GM21576 (cell line): ENCODE measurements at regions not wholly inside any gene's neighbourhood (a gene's known extent, or its start where the extent isn't known, plus 50 kb on each side); places are given as distances from the start of the nearest gene placed in this dataset.
"Not testable (repeated sequence)": the region's sequence is repeated elsewhere in the genome, so short reads cannot be mapped to it uniquely, and the experiment has no call there.

Experiments
- ATAC-seq: cut with Tn5 transposase; IDR thresholded peaks from one replicate; pipeline ENCODE4 v1.9.1; 2021; ENCODE audit warnings: mild to moderate bottlenecking, moderate library complexity; ENCODE audit not compliant: unreplicated experiment

DNA sequence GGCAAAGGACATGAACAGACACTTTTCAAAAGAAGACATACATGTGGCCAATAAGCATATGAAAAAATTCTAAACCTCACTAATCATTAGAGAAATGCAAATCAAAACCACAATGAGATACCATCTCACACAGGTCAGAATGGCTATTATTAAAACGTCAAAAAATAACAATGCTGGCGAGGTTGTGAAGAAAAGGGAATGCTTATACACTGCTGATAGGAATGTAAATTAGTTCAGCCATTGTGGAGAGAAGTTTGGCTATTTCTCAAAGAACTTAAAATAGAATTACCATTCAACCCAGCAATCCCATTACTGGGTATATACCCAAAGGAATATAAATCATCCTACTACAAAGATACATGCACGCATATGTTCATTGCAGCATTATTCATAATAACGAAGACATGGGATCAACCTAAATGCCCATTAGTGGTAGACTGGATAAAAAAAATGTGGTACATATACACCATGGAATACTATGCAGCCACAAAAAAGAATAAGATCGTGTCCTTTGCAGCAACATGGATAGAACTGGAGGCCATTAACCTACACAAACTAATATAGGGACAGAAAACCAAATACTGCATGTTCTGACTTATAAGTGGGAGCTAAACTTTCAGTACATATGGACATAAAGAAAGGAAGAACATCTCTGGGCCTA, 101.7 kb downstream of the KLF5 start:
- ATAC-seq, result not testable (repeated sequence)

DNA sequence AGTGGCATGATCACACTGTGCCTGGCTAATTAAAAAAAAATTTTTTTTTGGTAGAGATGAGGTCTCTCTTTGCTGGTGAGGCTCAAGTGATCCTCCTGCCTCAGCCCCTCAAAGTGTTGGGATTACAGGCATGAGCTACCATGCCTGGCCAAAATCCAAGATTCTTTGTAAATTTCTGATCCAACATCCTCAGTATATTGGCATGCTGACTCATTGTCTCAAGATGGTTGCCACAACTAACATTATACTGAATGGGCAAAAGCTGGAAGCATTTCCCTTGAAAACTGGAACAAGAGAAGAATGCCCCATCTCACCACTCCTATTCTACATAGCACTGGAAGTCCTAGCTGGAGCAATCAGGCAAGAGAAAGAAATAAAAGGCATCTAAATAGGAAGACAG, 100.0 kb downstream of the KLF5 start:
- no peak for ATAC-seq

DNA sequence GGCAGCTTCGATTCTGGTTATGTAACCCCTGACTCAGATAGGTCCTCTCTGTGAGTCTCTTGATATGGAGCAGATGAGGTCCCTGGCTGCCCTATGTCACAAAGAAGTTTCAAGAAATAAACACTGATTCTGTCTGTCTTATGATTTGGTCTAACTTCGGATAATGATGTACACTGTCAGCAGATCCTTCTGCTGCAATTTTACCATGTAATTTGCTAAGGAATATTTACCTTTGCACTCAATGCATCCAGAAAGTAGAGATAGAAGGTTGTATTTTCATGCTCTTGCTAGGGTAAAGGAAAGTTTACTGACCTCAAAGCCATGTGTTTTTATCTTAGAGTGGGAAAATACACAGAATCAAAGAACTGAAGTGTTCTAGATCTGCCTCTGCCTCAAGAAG, 98.2 kb downstream of the KLF5 start:
- no peak for ATAC-seq

DNA sequence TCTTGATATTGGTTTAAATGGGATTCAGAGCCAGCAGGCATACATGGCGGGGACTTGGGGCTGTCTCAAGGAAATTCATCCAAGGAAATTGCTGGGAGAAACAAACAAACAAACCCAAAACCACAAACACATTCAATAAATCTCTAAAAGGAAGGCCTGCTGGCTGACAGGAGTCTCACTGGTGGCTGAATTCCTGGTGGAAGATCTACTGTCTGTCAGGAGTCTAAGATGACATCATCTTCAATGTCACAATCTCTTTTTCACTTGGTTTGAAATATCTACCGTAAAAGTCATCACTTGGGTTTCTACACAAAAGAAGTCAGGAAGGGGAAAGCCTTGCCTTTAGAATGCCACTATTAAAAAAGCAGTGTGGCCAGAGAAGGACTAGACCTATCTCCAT, 87.9 kb downstream of the KLF5 start:
- ATAC-seq, result no peak

DNA sequence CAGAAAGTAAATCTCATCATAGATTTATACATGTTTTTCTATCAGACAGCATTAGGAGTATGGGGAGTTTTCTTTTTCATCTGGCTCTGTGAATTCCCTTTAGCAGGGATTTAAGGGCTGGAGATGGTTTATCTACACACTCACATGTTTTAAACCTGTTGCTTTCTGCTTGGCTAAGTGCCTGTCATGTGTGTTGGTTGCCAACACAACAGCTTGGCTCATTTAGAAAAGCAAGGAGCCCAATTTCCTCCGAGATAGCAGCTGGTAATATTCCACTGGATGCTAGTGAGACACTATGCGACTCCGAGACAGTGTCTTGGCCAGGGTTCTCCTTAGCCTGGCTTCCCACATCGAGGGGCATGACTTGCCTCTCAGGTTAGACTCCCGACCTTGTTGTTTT, 83.3 kb downstream of the KLF5 start:
- ATAC-seq, result no peak

DNA sequence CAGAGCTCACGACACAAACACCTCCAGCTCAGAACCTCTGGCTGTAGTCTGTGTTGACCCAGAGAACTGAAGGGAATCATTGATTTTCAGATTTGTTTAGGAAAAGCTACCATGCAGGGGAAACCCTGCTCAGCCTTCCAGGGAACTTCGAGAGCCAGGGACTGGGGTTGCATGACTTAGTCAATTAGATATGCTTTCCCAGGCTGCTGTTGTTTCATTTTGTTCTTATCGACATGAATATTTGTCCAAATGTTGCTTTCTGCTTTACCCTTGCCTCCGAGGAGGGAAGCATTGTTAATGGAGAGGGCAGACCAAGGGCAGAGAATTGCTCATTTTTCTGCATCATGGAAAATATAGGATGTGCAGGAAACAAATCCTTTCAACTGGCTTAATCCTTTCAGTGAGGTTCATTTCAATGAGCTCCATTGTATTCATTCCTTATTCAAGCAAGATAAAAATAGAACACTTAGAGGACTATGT, 82.5 kb downstream of the KLF5 start:
- ATAC-seq, result no peak

DNA sequence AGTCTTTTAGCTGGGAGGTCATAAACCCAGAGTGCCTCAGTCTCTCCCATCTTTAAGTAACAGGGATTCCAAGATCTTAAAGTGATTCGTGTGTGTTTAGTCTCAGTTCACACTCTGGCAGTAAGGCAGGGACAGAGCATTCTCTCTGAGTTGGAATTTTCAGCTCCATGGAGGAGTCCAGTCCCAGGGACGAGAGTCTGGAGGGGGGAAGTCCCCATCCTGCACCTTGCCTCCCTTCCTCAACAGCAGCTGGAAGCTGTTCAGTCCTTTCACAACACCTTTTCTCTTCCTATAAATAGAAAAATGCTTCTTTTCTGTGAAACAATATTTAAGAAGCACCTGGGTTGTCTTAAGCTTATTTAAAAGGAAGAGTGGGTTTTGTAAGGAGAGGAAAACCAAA, 82.0 kb downstream of the KLF5 start:
- no peak for ATAC-seq

DNA sequence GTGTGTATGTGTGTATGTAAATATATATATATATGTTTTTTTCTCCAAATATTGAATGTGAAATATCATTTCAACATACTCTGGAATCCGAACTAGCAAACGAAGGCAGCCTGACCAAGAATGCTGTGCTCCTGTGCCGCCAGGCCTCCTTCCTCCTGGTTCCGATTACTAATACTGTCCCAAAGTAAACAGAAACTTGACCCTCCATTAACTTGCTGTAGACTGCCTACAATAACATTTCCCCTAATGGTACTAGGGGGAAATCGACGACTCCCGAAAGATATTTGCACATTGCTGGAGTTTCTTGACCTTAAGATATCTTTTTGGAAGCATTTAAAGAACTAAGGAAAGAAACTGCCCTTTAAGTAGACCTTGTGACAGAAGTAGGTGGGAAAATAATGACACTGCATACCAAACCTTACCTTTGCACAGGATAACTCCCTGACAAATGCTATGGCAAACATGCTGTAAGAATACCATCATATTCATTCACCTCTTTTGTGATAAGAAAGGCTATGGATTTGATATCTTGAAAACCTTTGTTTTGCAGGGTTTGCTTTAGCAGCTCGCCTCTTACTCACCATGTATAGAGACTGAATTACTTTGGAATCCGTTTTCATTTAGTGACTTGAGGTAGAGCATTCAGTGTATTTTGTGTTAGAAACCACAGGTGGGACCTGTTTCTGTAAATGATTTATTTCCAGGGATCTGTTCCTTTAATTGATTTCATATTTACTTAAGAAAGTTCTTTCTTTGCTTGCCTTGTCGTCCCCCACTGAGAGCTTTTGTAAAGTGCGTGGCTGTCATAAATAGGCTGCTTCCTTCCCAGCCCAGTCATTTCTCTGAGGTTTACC, 80.1 kb downstream of the KLF5 start:
- no peak for ATAC-seq

DNA sequence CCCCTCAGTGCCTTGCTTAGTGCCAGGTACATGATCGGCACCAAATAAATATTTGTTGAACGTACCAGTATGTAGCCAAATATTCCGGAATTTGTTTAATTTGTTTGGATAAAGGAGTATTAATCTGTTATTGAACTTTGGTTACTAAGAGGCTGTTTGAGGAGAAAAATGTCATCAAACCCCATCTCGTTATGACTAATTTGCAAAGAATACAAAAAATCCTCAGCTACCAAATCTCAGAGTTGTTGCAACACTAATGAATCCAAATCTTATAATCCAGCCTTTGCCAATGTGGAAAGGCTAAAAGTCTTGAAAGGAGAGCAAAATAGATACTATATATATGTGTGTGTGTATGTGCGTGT, 79.5 kb downstream of the KLF5 start:
- ATAC-seq, result no peak

DNA sequence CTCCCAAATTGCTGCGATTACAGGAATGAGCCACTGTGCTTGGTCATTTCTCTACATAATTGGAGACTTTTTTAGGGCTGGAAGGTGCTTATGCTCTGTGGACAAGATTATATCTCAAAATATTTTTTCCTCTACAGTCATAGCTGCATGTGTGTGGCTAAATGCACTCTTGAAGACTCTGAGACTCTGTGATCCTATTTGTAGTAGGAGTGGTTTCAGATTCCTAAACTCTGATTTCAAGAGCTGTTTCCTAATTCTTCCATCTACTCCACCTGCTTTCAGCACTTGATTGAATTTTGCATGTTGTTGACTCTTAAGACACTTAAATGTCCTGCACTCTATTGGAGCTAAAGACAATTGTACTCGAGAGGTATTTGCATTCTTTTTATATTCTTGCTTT, 78.0 kb downstream of the KLF5 start:
- ATAC-seq, result no peak

DNA sequence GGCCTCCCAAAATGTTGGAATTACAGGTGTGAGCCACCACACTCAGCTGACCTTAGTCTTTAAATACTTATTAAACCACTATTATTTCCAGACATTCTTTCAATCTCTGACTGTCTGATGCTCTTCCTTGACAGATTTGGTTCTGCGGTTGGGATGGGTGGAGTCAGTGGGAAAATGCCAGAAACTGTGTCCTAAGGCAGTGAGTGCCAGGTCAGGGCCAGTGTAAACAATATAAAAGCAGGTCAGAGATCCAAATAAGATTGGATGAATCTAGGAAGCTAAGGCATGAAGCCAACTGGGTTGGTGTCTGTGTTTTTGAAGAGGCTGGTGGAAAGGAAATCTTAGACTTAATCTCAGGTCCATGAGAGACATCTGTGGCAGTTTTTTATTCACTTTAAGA, 74.7 kb downstream of the KLF5 start:
- no peak for ATAC-seq

DNA sequence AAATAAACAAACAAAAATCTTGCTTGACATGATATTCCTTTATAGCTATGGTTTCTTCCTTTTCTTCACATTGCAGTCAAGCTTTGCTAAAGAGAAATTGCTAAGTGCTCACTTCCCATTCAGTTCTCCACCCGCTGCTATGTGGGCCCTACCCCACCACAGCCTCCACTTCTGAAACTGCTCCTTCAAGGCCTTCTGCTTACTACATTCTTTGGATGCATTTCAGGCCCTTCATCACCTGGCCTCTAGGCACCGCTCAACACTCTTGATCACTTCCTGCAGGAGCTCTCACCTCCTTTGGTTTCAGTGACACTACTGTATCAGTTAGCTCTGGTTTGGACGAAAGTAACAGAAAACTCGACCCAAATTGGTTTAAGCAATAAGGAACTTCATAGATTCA, 72.4 kb downstream of the KLF5 start:
- ATAC-seq, result no peak

DNA sequence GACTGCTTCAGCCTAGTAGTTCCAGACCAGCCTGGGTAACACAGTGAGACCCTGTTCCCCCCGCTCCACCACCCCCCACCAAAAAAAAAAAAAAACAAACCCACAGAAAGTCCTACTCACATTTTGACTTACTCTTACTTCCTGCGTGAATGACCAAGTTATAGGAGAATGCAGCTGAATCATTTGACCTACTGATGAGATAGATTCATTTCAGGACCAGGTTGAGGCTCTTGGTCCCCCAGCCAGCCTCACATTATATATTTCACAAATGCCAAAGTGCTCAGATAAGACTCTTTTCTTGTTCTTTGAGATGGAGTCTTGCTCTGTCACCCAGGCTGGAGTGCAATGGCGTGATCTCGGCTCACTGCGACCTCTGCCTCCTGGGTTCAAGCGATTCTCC, 70.2 kb downstream of the KLF5 start:
- ATAC-seq, result no peak
